Fibroblast of mammary gland (primary cell): ENCODE measurements at regions not wholly inside any gene's neighbourhood (a gene's known extent, or its start where the extent isn't known, plus 50 kb on each side); places are given as distances from the start of the nearest gene placed in this dataset.

Experiments used
- DNase-seq: peaks from one replicate; pipeline ENCODE4 v3.0.0-alpha.2; 2010; ENCODE audit warnings: low read depth
- H3K4me3 ChIP-seq: 2 replicates; pipeline ENCODE4 v1.5.1; 2011; ENCODE audit warnings: low read depth, mild to moderate bottlenecking, low read length, moderate library complexity; ENCODE audit not compliant: control insufficient read depth
- CTCF ChIP-seq: conservative IDR thresholded peaks from 2 replicates; pipeline ENCODE4 v1.5.1; 2011; ENCODE audit warnings: low read depth, low read length, inconsistent platforms; ENCODE audit not compliant: control insufficient read depth, insufficient read depth

GRCh38 chr2:19046986-19047780, 311.2 kb downstream of the OSR1 start:
- H3K4me3 ChIP-seq: no peak overlapping the region
- TF ChIP-seq CTCF: no peak
- peak; percentile 58 for DNase-seq

GRCh38 chr2:19045151-19045550, 313.3 kb downstream of the OSR1 start:
- no peak for TF ChIP-seq CTCF
- DNase-seq: no peak
- no peak overlapping the region for H3K4me3 ChIP-seq

DNA sequence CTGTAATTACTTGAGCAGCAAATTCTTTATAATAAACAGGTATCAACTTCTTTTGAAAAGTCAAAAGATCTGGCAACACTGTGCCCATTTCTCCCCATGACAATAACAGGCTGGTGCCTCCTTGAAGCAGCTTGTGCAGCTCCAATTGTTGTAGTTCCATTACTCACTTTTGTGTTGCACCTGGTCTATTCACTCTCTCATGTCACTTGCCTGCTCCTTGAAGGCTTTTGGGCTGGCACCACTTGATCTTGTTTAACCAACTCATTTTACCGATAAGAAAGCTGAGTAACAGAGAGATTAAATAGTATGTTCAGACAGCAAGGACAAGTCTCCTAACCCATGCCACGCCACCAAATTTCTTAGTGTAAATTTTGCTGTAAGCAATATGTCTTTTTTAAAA, 314.5 kb downstream of the OSR1 start:
- no peak for TF ChIP-seq CTCF
- H3K4me3 ChIP-seq: no peak overlapping the region
- no peak for DNase-seq

- H3K4me3 ChIP-seq: no peak overlapping the region
- no peak for DNase-seq
- no peak for TF ChIP-seq CTCF
Measured at GRCh38 chr2:19041434-19042041, 316.9 kb downstream of the OSR1 start.

- peak; percentile 92 for DNase-seq
Measured at GRCh38 chr2:19038071-19039015, 320.1 kb downstream of the OSR1 start.

GRCh38 chr2:19036091-19036490, 322.3 kb downstream of the OSR1 start:
- no peak for TF ChIP-seq CTCF

More at GRCh38 chr2:19038071-19039015, 320.1 kb downstream of the OSR1 start:
- TF ChIP-seq CTCF: no peak
- H3K4me3 ChIP-seq: no peak overlapping the region

More at GRCh38 chr2:19036091-19036490, 322.3 kb downstream of the OSR1 start:
- no peak for DNase-seq
- no peak overlapping the region for H3K4me3 ChIP-seq
